GM12878 (cell line): ENCODE measurements at regions not wholly inside any gene's neighbourhood (a gene's known extent, or its start where the extent isn't known, plus 50 kb on each side); places are given as distances from the start of the nearest gene placed in this dataset.

Source experiments
- ATAC-seq: fragments of 200-7000 bp; cut with Tn5 transposase; 3 replicates; pipeline ENCODE4 v1.9.1; 2020; ENCODE audit warnings: mild to moderate bottlenecking, moderate library complexity
- BruUV-seq: library from RNA; stranded (reverse); fragments of 400-500 nt; replicated peaks from 2 replicates; lab custom pipeline; 2021; lab: Mats Ljungman, UMichigan
- CTCF ChIA-PET: fragments of 300-600 bp; sonication (Branson Sonifier 250); formaldehyde crosslinking; extraction: SDS; loops from one replicate; lab custom pipeline; 2021; ENCODE audit warnings: inconsistent platforms; lab: Yijun Ruan, JAX
- POLR2A ChIA-PET: fragments of 350-600 bp; formaldehyde crosslinking; extraction: SDS; loops from one replicate; lab custom pipeline; 2021; ENCODE audit warnings: inconsistent platforms; lab: Charles Lee
- RAD21 ChIA-PET: fragments of 300-600 bp; sonication (Branson Sonifier 250); formaldehyde crosslinking; loops from one replicate; lab custom pipeline; 2023; ENCODE audit warnings: antibody characterized with exemption; ENCODE audit not compliant: unreplicated experiment; lab: Charles Lee
- SMC1A ChIA-PET: fragments of 300-600 bp; sonication (Branson Sonifier 250); formaldehyde crosslinking; loops from one replicate; lab custom pipeline; 2023; ENCODE audit not compliant: unreplicated experiment, uncharacterized antibody; lab: Charles Lee
- DNase-seq: peaks from one replicate; pipeline ENCODE4 v3.0.0-alpha.2; 2011; ENCODE audit warnings: low read depth, low spot score
- FAIRE-seq: peaks from 3 replicates; lab custom pipeline; 2011; peaks lifted over from hg19 to GRCh38; lab: Jason Lieb, UNC
- H2AFZ ChIP-seq: 2 replicates; pipeline ENCODE4 v1.6.0; 2011; ENCODE audit warnings: low read depth, low read length, control low read depth; ENCODE audit not compliant: control insufficient read depth
- H3K27ac ChIP-seq: 2 replicates; pipeline ENCODE4 v1.5.1; 2011; ENCODE audit warnings: control low read depth; ENCODE audit not compliant: control insufficient read depth, insufficient read depth
- H3K27me3 ChIP-seq, 2 experiments: replicated peaks in 1 of 2; 2 replicates each; pipeline versions ENCODE4 v1.6.0 to v1.6.1; 2011; ENCODE audit warnings: low read length in 1 of 2; ENCODE audit not compliant: control insufficient read depth in 2 of 2, insufficient read depth in 2 of 2
- H3K36me3 ChIP-seq, 2 experiments: 2 replicates each; pipeline ENCODE4 v1.5.1; 2011; ENCODE audit warnings: low read length in 1 of 2; ENCODE audit not compliant: control insufficient read depth in 2 of 2, insufficient read depth in 2 of 2
- H3K4me1 ChIP-seq: 2 replicates; pipeline ENCODE4 v1.6.1; 2011; ENCODE audit warnings: mild to moderate bottlenecking, low read length, moderate library complexity, mixed read lengths; ENCODE audit not compliant: control insufficient read depth, insufficient read depth
- H3K4me2 ChIP-seq: 2 replicates; pipeline ENCODE4 v1.6.0; 2011; ENCODE audit warnings: control low read depth; ENCODE audit not compliant: control insufficient read depth, insufficient read depth
- H3K4me3 ChIP-seq: fragments of 200-600 bp; sonication (generic); 2 replicates; pipeline ENCODE4 v1.5.1; 2016
- H3K79me2 ChIP-seq: 2 replicates; pipeline ENCODE4 v1.6.0; 2011; ENCODE audit warnings: low read length; ENCODE audit not compliant: control insufficient read depth, insufficient read depth
- H3K9ac ChIP-seq: 2 replicates; pipeline ENCODE4 v1.8.0; 2011; ENCODE audit warnings: low read length, control low read depth, mixed read lengths; ENCODE audit not compliant: control insufficient read depth, insufficient read depth
- H3K9me3 ChIP-seq: replicated peaks from 3 replicates; pipeline ENCODE4 v1.5.1; 2011; ENCODE audit warnings: mild to moderate bottlenecking, low read length; ENCODE audit not compliant: control insufficient read depth, insufficient read depth
- H4K20me1 ChIP-seq: 2 replicates; pipeline ENCODE4 v1.6.0; 2011; ENCODE audit not compliant: control insufficient read depth, insufficient read depth
- ASH2L ChIP-seq: fragments of 300-600, 200-600 bp; sonication (generic); IDR thresholded peaks from 2 replicates; pipeline ENCODE4 v1.6.1; 2017; ENCODE audit warnings: low read depth, mild to moderate bottlenecking, borderline replicate concordance
- BCL11A ChIP-seq: IDR thresholded peaks from 2 replicates; pipeline ENCODE4 v1.6.1; 2011; ENCODE audit warnings: low read depth, low read length
- BRCA1 ChIP-seq: IDR thresholded peaks from 2 replicates; pipeline ENCODE4 v1.6.1; 2011; ENCODE audit warnings: low read depth, low read length, improper control_type of control experiment
- HDAC6 ChIP-seq: fragments of 200-600 bp; sonication (generic); IDR thresholded peaks from one replicate; pipeline ENCODE4 v1.8.0; 2017; ENCODE audit warnings: antibody characterized with exemption; ENCODE audit not compliant: unreplicated experiment
- LARP7 ChIP-seq: fragments of 450-650 bp; IDR thresholded peaks from 2 replicates; pipeline ENCODE4 v1.6.1; 2017; ENCODE audit warnings: mild to moderate bottlenecking
- MTA2 ChIP-seq: fragments of 450-650 bp; IDR thresholded peaks from 2 replicates; pipeline ENCODE4 v1.6.1; 2016; ENCODE audit warnings: low read depth, mild to moderate bottlenecking, moderate library complexity
- MXI1 ChIP-seq: fragments of 150-350 bp; IDR thresholded peaks from 2 replicates; pipeline ENCODE4 v1.6.1; 2011; ENCODE audit warnings: low read depth, mild to moderate bottlenecking, inconsistent platforms, low read length, improper control_type of control experiment
- NFIC ChIP-seq: IDR thresholded peaks from 2 replicates; pipeline ENCODE4 v1.6.1; 2012; ENCODE audit warnings: low read depth, mild to moderate bottlenecking, inconsistent platforms, low read length, moderate library complexity
- NFYA ChIP-seq: IDR thresholded peaks from 2 replicates; pipeline ENCODE4 v1.6.1; 2011; ENCODE audit warnings: low read depth, mild to moderate bottlenecking, low read length, improper control_type of control experiment, borderline replicate concordance
- NKRF ChIP-seq: fragments of 450-650 bp; conservative IDR thresholded peaks from 2 replicates; pipeline ENCODE4 v1.6.1; 2017; ENCODE audit warnings: mild to moderate bottlenecking, moderate library complexity
- PAX5 ChIP-seq: IDR thresholded peaks from 2 replicates; pipeline ENCODE4 v1.6.1; 2011; ENCODE audit warnings: low read depth, low read length, borderline replicate concordance
- POU2F2 ChIP-seq: IDR thresholded peaks from 3 replicates; pipeline ENCODE4 v1.6.1; 2011; ENCODE audit warnings: low read depth, mild to moderate bottlenecking, low read length, borderline replicate concordance
- RFX5 ChIP-seq: IDR thresholded peaks from 2 replicates; pipeline ENCODE4 v1.6.1; 2011; ENCODE audit warnings: low read depth, low read length, improper control_type of control experiment
- SMARCA5 ChIP-seq: fragments of 450-650 bp; IDR thresholded peaks from 2 replicates; pipeline ENCODE4 v1.6.1; 2017; ENCODE audit warnings: mild to moderate bottlenecking
- TCF12 ChIP-seq: IDR thresholded peaks from 2 replicates; pipeline ENCODE4 v1.6.1; 2011; ENCODE audit warnings: low read depth, mild to moderate bottlenecking, low read length
- ZNF274 ChIP-seq: IDR thresholded peaks from one replicate; pipeline ENCODE4 v1.8.0; 2011; ENCODE audit not compliant: insufficient read length, insufficient read depth
- ZZZ3 ChIP-seq: IDR thresholded peaks from 2 replicates; pipeline ENCODE4 v1.6.1; 2011; ENCODE audit warnings: low read depth; ENCODE audit not compliant: control insufficient read depth, insufficient read length
- WGBS: methylation state at CpG from one replicate; pipeline ENCODE4 v1.1.6; 2016; ENCODE audit warnings: low lambda C conversion rate; ENCODE audit not compliant: insufficient replicate concordance, insufficient coverage; ENCODE audit errors: missing lambda C conversion rate; 5-methylcytosine and 5-hydroxymethylcytosine counted together
- in situ Hi-C: fragments of 300-500 bp; cut with MboI; formaldehyde crosslinking; loops from 9 replicates; pipeline ENCODE4 v1.14.3; 2018; ENCODE audit warnings: mixed read lengths
- intact Hi-C: fragments of 100-400 bp; cut with micrococcal nuclease; formaldehyde crosslinking; loops from one replicate; pipeline ENCODE4 v1.14.2; 2022; ENCODE audit not compliant: unreplicated experiment

GRCh38 chr9:108443019-108443633, 412.7 kb downstream of the ACTL7B start:
- POLR2A ChIA-PET, result no interaction called here
- no peaks in the 10 kb centered on the region for H3K9me3 ChIP-seq
- no peak for TF ChIP-seq BCL11A
- TF ChIP-seq LARP7, result no peak
- TF ChIP-seq BRCA1, result no peak
- TF ChIP-seq ZNF274, result no peak
- TF ChIP-seq MTA2, result no peak
- no peak for TF ChIP-seq TCF12
- TF ChIP-seq PAX5, result no peak
- TF ChIP-seq NFYA, result no peak
- SMC1A ChIA-PET, result no interaction called here
- no peaks in the 10 kb centered on the region for H3K36me3 ChIP-seq
- intact Hi-C loops, result no loop called here
- WGBS, result 1% methylated on average over 6 of the region's 6 CpGs
- no peaks in the 10 kb centered on the region for H3K4me1 ChIP-seq
- in situ Hi-C loops, result no loop called here
- H3K9ac ChIP-seq, result no peak overlapping the region
- H2AFZ ChIP-seq, result no peak overlapping the region
- no peak for DNase-seq
- no peaks in the 10 kb centered on the region for H3K79me2 ChIP-seq
- BruUV-seq, result no TSS peak
- no peaks in the 10 kb centered on the region for H4K20me1 ChIP-seq
- FAIRE-seq, result no peak
- CTCF ChIA-PET, result no interaction called here
- no peaks in the 10 kb centered on the region for H3K27me3 ChIP-seq
- RAD21 ChIA-PET, result no interaction called here
- ATAC-seq, result no peak
- no peak overlapping the region for H3K4me2 ChIP-seq
- no peak overlapping the region for H3K4me3 ChIP-seq
- H3K27ac ChIP-seq, result no peak overlapping the region

- Histone ChIP-seq H3K9me3 (no peaks in the 10 kb centered on the region), H3K4me2 (no peak overlapping the region), H4K20me1 (no peaks in the 10 kb centered on the region), H3K4me1 (no peaks in the 10 kb centered on the region), H3K27ac (no peak overlapping the region), H3K36me3 (no peaks in the 10 kb centered on the region), H3K27me3 (no peaks in the 10 kb centered on the region), H3K4me3 (no peak overlapping the region), H3K9ac (no peak overlapping the region), H2AFZ (no peak overlapping the region), H3K79me2 (no peaks in the 10 kb centered on the region)
- in situ Hi-C loops (no loop called here), intact Hi-C loops (no loop called here)
- DNase-seq (no peak), FAIRE-seq (no peak), ATAC-seq (no peak)
- POLR2A ChIA-PET, result no interaction called here
- SMC1A ChIA-PET, result no interaction called here
- BruUV-seq, result no TSS peak
- RAD21 ChIA-PET, result no interaction called here
- CTCF ChIA-PET, result no interaction called here
- WGBS, result 0% methylated on average over 3 of the region's 3 CpGs
- TF ChIP-seq ASH2L (no peak), SMARCA5 (no peak), NKRF (no peak), ZZZ3 (no peak), NFIC (no peak), MXI1 (no peak), RFX5 (no peak), POU2F2 (no peak), HDAC6 (no peak)
These were observed 413.2 kb downstream of the ACTL7B start for GRCh38 chr9:108442627-108443018.
